VCaP (cell line): ENCODE measurements at regions not wholly inside any gene's neighbourhood (a gene's known extent, or its start where the extent isn't known, plus 50 kb on each side); places are given as distances from the start of the nearest gene placed in this dataset.

ENCODE experiments used
- H3K27ac ChIP-seq: fragments of 450-650 bp; 2 replicates; pipeline ENCODE4 v1.5.1; 2017
- CTCF ChIP-seq: fragments of 450-650 bp; conservative IDR thresholded peaks from 2 replicates; pipeline ENCODE4 v1.5.1; 2017; ENCODE audit warnings: mild to moderate bottlenecking, moderate library complexity

- no peak for TF ChIP-seq CTCF
- H3K27ac ChIP-seq: no peak overlapping the region
Measured at GRCh38 chr20:11190741-11191140, 516.9 kb upstream of the JAG1 start.

- no peak overlapping the region for H3K27ac ChIP-seq
- no peak for TF ChIP-seq CTCF
Measured at GRCh38 chr20:11192106-11192505, 518.3 kb upstream of the JAG1 start.

- H3K27ac ChIP-seq: no peak overlapping the region
- no peak for TF ChIP-seq CTCF
Measured at GRCh38 chr20:11193241-11193640, 519.4 kb upstream of the JAG1 start.

- TF ChIP-seq CTCF: no peak
- H3K27ac ChIP-seq: peak overlapping the region; percentile 23
Measured at GRCh38 chr20:11195169-11195568, 521.4 kb upstream of the JAG1 start.

GRCh38 chr20:11195899-11196558, 522.2 kb upstream of the JAG1 start:
- TF ChIP-seq CTCF: no peak
- H3K27ac ChIP-seq: peak overlapping the region; percentile 23

GRCh38 chr20:11197851-11198250, 524.1 kb upstream of the JAG1 start:
- no peak for TF ChIP-seq CTCF
- no peak overlapping the region for H3K27ac ChIP-seq

GRCh38 chr20:11200423-11200822, 526.6 kb upstream of the JAG1 start:
- no peak for TF ChIP-seq CTCF
- no peak overlapping the region for H3K27ac ChIP-seq
